ENCODE measurements at regions not wholly inside any gene's neighbourhood (a gene's known extent, or its start where the extent isn't known, plus 50 kb on each side); places are given as distances from the start of the nearest gene placed in this dataset.

GRCh38 chr6:141607956-141608355 is 524.8 kb upstream of the GJE1 start:
- no peak for DNase-seq (ENCODE audit: low read depth)
- TF ChIP-seq CTCF (IDR thresholded peaks at IDR 0.05; ENCODE audit: control insufficient read depth, extremely low read depth, insufficient read depth) = no peak
- no peak overlapping the region for H3K4me3 ChIP-seq (ENCODE audit: low read depth, low read length)

- no peak overlapping the region for H3K4me3 ChIP-seq (ENCODE audit: low read depth, low read length)
- TF ChIP-seq CTCF (IDR thresholded peaks at IDR 0.05; ENCODE audit: control insufficient read depth, extremely low read depth, insufficient read depth) = no peak
- no peak for DNase-seq (ENCODE audit: low read depth)
Observed at GRCh38 chr6:141598487-141598886, 534.2 kb upstream of the GJE1 start.

GRCh38 chr6:141594874-141595273 is 537.9 kb upstream of the GJE1 start:
- no peak overlapping the region for H3K4me3 ChIP-seq (ENCODE audit: low read depth, low read length)
- no peak for DNase-seq (ENCODE audit: low read depth)
- TF ChIP-seq CTCF (IDR thresholded peaks at IDR 0.05; ENCODE audit: control insufficient read depth, extremely low read depth, insufficient read depth) = peak; percentile 40

- H3K4me3 ChIP-seq (ENCODE audit: low read depth, low read length) = no peak overlapping the region
- no peak for DNase-seq (ENCODE audit: low read depth)
- no peak for TF ChIP-seq CTCF (IDR thresholded peaks at IDR 0.05; ENCODE audit: control insufficient read depth, extremely low read depth, insufficient read depth)
Observed at GRCh38 chr6:141593311-141593710, 539.4 kb upstream of the GJE1 start.

GRCh38 chr6:141587482-141588266 is 545.1 kb upstream of the GJE1 start:
- DNase-seq (ENCODE audit: low read depth) = no peak
- no peak for TF ChIP-seq CTCF (IDR thresholded peaks at IDR 0.05; ENCODE audit: control insufficient read depth, extremely low read depth, insufficient read depth)
- H3K4me3 ChIP-seq (ENCODE audit: low read depth, low read length) = no peak overlapping the region

- H3K4me3 ChIP-seq (ENCODE audit: low read depth, low read length) = no peak overlapping the region
- no peak for TF ChIP-seq CTCF (IDR thresholded peaks at IDR 0.05; ENCODE audit: control insufficient read depth, extremely low read depth, insufficient read depth)
- DNase-seq (ENCODE audit: low read depth) = no peak
Observed at GRCh38 chr6:141580988-141581552, 551.7 kb upstream of the GJE1 start.
